ENCODE measurements at regions not wholly inside any gene's neighbourhood (a gene's known extent, or its start where the extent isn't known, plus 50 kb on each side); places are given as distances from the start of the nearest gene placed in this dataset.
A peak's percentile ranks its signal among the peaks of the same experiment; 100 is the strongest.

DNA sequence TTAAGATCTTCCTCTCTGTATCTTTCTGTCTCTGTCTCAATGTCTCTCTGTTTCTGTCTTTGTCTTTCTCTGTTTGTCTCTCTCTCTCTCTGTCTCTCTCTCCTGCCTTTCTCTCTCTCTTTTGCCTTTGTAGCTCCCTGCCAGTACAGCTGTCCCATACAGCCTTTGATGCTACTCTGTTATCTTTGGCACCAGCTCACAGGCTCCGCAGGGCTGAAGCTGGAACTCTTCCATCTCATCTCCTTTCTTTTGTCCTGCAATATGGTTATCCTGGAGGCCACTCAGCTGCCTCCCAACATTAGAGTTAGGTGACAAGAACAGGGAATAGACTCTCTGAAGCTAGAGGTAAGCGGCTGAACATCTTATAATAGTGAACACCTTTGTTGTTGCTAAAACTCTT is 354.3 kb upstream of the NEGR1 start:
- H3K4me3 ChIP-seq (ENCODE audit: low read length), result no peak overlapping the region
- no peak for DNase-seq (ENCODE audit: low read depth)
- TF ChIP-seq, protein P1, sequence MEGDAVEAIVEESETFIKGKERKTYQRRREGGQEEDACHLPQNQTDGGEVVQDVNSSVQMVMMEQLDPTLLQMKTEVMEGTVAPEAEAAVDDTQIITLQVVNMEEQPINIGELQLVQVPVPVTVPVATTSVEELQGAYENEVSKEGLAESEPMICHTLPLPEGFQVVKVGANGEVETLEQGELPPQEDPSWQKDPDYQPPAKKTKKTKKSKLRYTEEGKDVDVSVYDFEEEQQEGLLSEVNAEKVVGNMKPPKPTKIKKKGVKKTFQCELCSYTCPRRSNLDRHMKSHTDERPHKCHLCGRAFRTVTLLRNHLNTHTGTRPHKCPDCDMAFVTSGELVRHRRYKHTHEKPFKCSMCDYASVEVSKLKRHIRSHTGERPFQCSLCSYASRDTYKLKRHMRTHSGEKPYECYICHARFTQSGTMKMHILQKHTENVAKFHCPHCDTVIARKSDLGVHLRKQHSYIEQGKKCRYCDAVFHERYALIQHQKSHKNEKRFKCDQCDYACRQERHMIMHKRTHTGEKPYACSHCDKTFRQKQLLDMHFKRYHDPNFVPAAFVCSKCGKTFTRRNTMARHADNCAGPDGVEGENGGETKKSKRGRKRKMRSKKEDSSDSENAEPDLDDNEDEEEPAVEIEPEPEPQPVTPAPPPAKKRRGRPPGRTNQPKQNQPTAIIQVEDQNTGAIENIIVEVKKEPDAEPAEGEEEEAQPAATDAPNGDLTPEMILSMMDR (conservative IDR thresholded peaks at IDR 0.05; ENCODE audit: low read depth, low read length), result no peak

DNA sequence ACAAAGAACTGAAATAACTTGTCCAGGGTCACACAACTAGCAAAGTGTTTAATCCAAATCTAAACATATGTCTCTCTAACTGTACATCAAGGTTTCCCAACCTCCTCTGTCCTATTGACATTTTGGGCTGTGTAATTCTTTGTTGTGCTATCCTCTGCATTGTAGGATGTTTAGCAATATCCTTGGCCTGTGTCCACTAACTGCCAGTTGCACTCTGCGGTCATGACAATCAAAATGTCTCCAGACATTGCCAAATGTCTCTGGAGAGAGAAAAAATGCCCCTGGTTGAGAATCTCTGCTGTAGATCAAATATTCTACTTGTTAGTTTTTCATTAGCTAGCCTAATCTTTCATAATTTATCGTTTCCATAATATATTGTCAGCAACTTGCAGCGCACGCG is 353.4 kb upstream of the NEGR1 start:
- TF ChIP-seq, protein P1 (conservative IDR thresholded peaks at IDR 0.05; ENCODE audit: low read depth, low read length), result no peak
- no peak overlapping the region for H3K4me3 ChIP-seq (ENCODE audit: low read length)
- DNase-seq (ENCODE audit: low read depth), result no peak

DNA sequence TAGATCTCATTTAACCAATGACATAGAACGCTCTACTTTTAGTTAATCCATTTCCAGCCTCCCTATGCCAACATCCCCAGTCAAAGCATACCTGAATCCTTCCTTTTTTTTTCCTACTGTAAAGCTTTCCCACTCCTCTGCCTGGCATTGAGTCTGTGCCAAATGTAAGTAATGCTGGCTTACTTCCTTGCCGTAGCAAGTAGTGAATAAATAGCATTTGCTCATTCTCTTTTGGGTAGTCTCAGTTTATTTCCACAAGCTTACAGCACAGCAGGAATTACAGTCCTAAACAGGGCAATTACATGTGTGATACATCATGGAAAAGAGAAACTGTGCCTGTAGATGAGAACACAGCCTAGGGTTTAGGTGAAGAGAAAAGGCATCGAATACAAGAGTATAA is 352.6 kb upstream of the NEGR1 start:
- no peak for DNase-seq (ENCODE audit: low read depth)
- no peak overlapping the region for H3K4me3 ChIP-seq (ENCODE audit: low read length)
- TF ChIP-seq, protein P1 (conservative IDR thresholded peaks at IDR 0.05; ENCODE audit: low read depth, low read length), result no peak

DNA sequence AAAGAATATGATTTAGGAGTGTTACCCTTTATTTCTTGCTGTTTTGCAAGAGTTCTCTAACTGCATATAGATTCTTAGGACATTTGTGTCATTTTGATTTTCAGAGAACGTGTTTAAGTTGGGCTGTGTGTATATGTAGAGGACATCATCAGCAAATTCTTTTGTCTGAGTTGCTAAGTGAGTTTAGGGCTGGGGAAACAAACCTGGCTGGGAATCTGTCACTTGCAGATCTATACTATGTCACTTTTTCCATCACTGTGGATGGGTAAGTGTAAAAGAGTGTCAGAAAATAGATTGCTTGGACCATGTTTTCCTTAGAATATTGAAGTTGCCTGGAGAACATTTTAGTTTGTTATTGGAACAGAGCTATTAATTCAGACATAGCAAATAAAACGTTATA is 349.1 kb upstream of the NEGR1 start:
- no peak for DNase-seq (ENCODE audit: low read depth)
- TF ChIP-seq, protein P1 (conservative IDR thresholded peaks at IDR 0.05; ENCODE audit: low read depth, low read length), result no peak
- H3K4me3 ChIP-seq (ENCODE audit: low read length), result no peak overlapping the region

DNA sequence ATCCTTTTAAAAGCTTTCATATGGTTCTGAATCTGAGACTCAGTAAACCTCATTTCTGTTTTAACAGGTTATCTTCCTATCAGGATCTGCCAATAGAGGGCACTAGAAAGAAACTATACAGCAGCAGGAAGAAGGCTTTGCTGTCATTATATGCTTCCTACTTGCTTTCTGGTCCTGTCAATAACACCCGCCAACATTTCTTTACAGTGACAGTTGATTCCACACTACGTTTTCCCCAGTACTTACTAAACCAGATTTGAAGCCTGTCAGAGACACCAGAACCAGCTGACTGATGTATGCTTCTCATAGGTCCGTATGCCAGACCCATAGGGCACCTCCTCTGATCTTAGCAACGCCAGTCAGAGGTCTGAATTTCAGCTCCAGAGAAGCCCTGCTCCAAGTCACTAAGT is 341.0 kb upstream of the NEGR1 start:
- H3K4me3 ChIP-seq (ENCODE audit: low read length), result no peak overlapping the region
- TF ChIP-seq, protein P1 (conservative IDR thresholded peaks at IDR 0.05; ENCODE audit: low read depth, low read length), result peak; percentile 80
- peak; percentile 14 for DNase-seq (ENCODE audit: low read depth)

DNA sequence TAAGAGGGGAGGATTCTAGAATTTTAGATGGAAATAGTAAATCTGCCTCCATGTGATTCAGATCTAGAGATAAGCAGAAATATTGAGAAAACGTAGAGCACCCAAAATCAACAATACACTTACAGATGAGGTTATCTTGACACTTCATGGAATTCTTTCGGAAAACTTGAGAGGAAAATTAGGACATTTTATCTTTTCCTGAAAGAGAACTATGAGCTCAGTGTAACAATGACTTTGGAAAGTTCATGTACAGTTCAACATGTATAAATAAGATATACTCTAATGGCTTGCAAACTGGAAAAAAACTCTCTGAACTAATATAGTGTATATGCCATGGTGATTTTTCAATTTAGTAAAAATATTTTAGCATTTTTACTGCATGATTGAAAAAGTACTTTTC is 338.1 kb upstream of the NEGR1 start:
- H3K4me3 ChIP-seq (ENCODE audit: low read length), result no peak overlapping the region
- DNase-seq (ENCODE audit: low read depth), result no peak
- TF ChIP-seq, protein P1 (conservative IDR thresholded peaks at IDR 0.05; ENCODE audit: low read depth, low read length), result no peak

DNA sequence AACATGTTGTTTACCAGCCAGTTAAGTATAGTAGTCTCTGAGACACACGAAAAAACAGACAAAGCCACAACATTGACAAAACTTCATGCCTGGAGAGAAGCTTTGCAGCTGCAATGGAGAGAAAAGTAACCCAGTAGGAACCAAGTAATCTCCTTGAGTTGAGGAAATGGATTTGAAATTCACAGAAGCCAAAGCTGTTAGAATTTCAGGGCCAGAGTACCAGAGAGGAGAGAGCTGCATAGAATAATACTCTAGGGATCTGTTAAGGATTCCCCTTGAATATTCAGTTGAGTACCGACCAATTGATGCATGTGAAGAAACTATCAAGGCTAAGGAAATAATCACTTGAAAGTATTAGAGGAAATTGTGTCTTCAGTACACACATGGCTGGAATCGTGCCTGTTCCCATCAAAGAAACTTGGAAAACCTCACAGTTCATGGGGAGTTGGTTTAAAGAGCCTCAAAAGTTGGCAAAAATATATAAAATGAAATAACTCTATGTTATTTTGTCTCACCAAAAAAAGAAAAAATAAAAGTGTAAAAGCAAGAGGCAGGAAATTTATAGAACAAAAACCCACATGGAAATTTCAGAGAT is 324.0 kb upstream of the NEGR1 start:
- TF ChIP-seq, protein P1 (conservative IDR thresholded peaks at IDR 0.05; ENCODE audit: low read depth, low read length), result no peak
- DNase-seq (ENCODE audit: low read depth), result no peak

More for the DNA sequence above, 324.0 kb upstream of the NEGR1 start:
- no peak overlapping the region for H3K4me3 ChIP-seq (ENCODE audit: low read length)

Data from retinal pigment epithelial cell (primary cell).